HepG2 (cell line): ENCODE measurements at regions not wholly inside any gene's neighbourhood (a gene's known extent, or its start where the extent isn't known, plus 50 kb on each side); places are given as distances from the start of the nearest gene placed in this dataset.

ENCODE experiments used
- ATAC-seq: fragments of 200-7000 bp; cut with Tn5 transposase; 3 replicates; pipeline ENCODE4 v1.9.1; 2020; ENCODE audit warnings: mild to moderate bottlenecking, moderate library complexity
- BruUV-seq: library from RNA; stranded (reverse); fragments of 400-500 nt; replicated peaks from 2 replicates; lab custom pipeline; 2021; lab: Mats Ljungman, UMichigan
- CTCF ChIA-PET: fragments of 300-600 bp; formaldehyde crosslinking; extraction: SDS; loops from one replicate; lab custom pipeline; 2021; ENCODE audit warnings: low total read pairs, inconsistent platforms, low intra/inter-chr PET ratio; lab: Yijun Ruan, JAX
- POLR2A ChIA-PET: fragments of 350-600 bp; sonication (Branson Sonifier 250); formaldehyde crosslinking; loops from one replicate; lab custom pipeline; 2020; ENCODE audit warnings: antibody characterized with exemption, inconsistent platforms; lab: Yijun Ruan, JAX
- DNase-seq: peaks from one replicate; pipeline ENCODE4 v3.0.0-alpha.2; 2015; ENCODE audit warnings: low spot score
- FAIRE-seq: peaks from 3 replicates; lab custom pipeline; 2011; peaks lifted over from hg19 to GRCh38; lab: Jason Lieb, UNC
- H2AFZ ChIP-seq: one replicate; pipeline ENCODE4 v1.6.1; 2011; ENCODE audit warnings: low read length, inconsistent platforms
- H3K27ac ChIP-seq: fragments of 300-600 bp; 3 replicates; pipeline ENCODE4 v1.8.0; 2011; ENCODE audit warnings: mixed run types, mild to moderate bottlenecking, mixed read lengths, low read length, inconsistent platforms; ENCODE audit not compliant: insufficient read depth; ENCODE audit errors: extremely low read length
- H3K27me3 ChIP-seq, 2 experiments: fragments of 200-600 bp in 1 of 2; 2 replicates in 1 of 2; 3 replicates in 1 of 2; pipeline versions ENCODE4 v1.6.0 to v1.8.0; 2011; ENCODE audit warnings: low read length in 2 of 2, mild to moderate bottlenecking in 2 of 2, moderate library complexity in 2 of 2, inconsistent platforms in 1 of 2; ENCODE audit not compliant: insufficient read depth in 2 of 2, control insufficient read depth in 1 of 2
- H3K36me3 ChIP-seq, 2 experiments: fragments of 200-600 bp in 1 of 2; replicated peaks in 1 of 2; 2 replicates in 1 of 2; 3 replicates in 1 of 2; pipeline versions ENCODE4 v1.5.1 to v1.8.0; 2011; ENCODE audit warnings: low read length in 2 of 2, inconsistent platforms in 1 of 2; ENCODE audit not compliant: insufficient read depth in 2 of 2, control insufficient read depth in 1 of 2
- H3K4me1 ChIP-seq: 2 replicates; pipeline ENCODE4 v1.5.1; 2012; ENCODE audit warnings: low read length, inconsistent platforms; ENCODE audit not compliant: insufficient read depth
- H3K4me2 ChIP-seq: 2 replicates; pipeline ENCODE4 v1.6.0; 2011; ENCODE audit warnings: low read depth, low read length, inconsistent platforms
- H3K4me3 ChIP-seq, 3 experiments: fragments of 200-600 bp in 1 of 3; sonication (generic), shearing (Covaris generic) in 1 of 3; replicated peaks in 1 of 3; 2 replicates each; pipeline ENCODE4 v1.5.1; 2011 to 2016; ENCODE audit warnings: low read length in 3 of 3, inconsistent platforms in 2 of 3, low read depth in 2 of 3, mild to moderate bottlenecking in 2 of 3, control low read depth in 1 of 3, mixed read lengths in 1 of 3; ENCODE audit not compliant: insufficient read depth in 1 of 3
- H3K79me2 ChIP-seq: one replicate; pipeline ENCODE4 v1.6.1; 2011; ENCODE audit warnings: low read length, inconsistent platforms; ENCODE audit not compliant: insufficient read depth
- H3K9ac ChIP-seq: 2 replicates; pipeline ENCODE4 v1.6.0; 2011; ENCODE audit warnings: mild to moderate bottlenecking, low read depth, low read length, inconsistent platforms; ENCODE audit not compliant: insufficient read depth
- H3K9me3 ChIP-seq: 2 replicates; pipeline ENCODE4 v1.5.1; 2012; ENCODE audit warnings: mild to moderate bottlenecking, low read length
- H4K20me1 ChIP-seq: 2 replicates; pipeline ENCODE4 v1.6.0; 2011; ENCODE audit warnings: inconsistent platforms, mild to moderate bottlenecking, low read length, moderate library complexity; ENCODE audit not compliant: insufficient read depth
- KLF11 ChIP-seq: IDR thresholded peaks from 2 replicates; pipeline ENCODE4 v1.6.1; 2016; ENCODE audit warnings: missing compliant biosample characterization
- MXI1 ChIP-seq: IDR thresholded peaks from 3 replicates; pipeline ENCODE4 v1.6.1; 2012; ENCODE audit warnings: low read depth, low read length, inconsistent platforms, borderline replicate concordance
- POLR2G ChIP-seq: fragments of 200-400 bp; formaldehyde crosslinking; IDR thresholded peaks from 2 replicates; pipeline ENCODE4 v1.6.1; 2018; ENCODE audit warnings: mild to moderate bottlenecking, low read depth, low read length, moderate library complexity
- RARG ChIP-seq: sonication (generic); formaldehyde crosslinking; IDR thresholded peaks from 2 replicates; pipeline ENCODE4 v1.4.0; 2020; ENCODE audit warnings: low read depth, mild to moderate bottlenecking, missing genetic modification reagents
- SIX4 ChIP-seq: sonication (generic); formaldehyde crosslinking; IDR thresholded peaks from 2 replicates; pipeline ENCODE4 v1.4.0; 2020; ENCODE audit warnings: missing genetic modification reagents
- STAG1 ChIP-seq: sonication (generic); formaldehyde crosslinking; IDR thresholded peaks from 2 replicates; pipeline ENCODE4 v1.4.0; 2020; ENCODE audit warnings: missing genetic modification reagents
- TFDP2 ChIP-seq: sonication (generic); formaldehyde crosslinking; IDR thresholded peaks from 2 replicates; pipeline ENCODE4 v1.4.0; 2020; ENCODE audit warnings: missing genetic modification reagents
- ZBTB42 ChIP-seq: sonication (generic); formaldehyde crosslinking; IDR thresholded peaks from 2 replicates; pipeline ENCODE4 v1.5.0; 2020; ENCODE audit warnings: mild to moderate bottlenecking, missing genetic modification reagents
- ZMYM4 ChIP-seq: sonication (generic); formaldehyde crosslinking; IDR thresholded peaks from 2 replicates; pipeline ENCODE4 v1.8.1; 2023; ENCODE audit warnings: mild to moderate bottlenecking, missing genetic modification reagents
- ZNF138 ChIP-seq: sonication (generic); formaldehyde crosslinking; IDR thresholded peaks from 2 replicates; pipeline ENCODE4 v1.5.0; 2020; ENCODE audit warnings: mild to moderate bottlenecking, low read depth, missing genetic modification reagents
- ZNF234 ChIP-seq: sonication (generic); formaldehyde crosslinking; conservative IDR thresholded peaks from 2 replicates; pipeline ENCODE4 v1.5.1; 2020; ENCODE audit warnings: mild to moderate bottlenecking, missing genetic modification reagents
- ZNF24 ChIP-seq: fragments of 450-650 bp; IDR thresholded peaks from 2 replicates; pipeline ENCODE4 v1.6.1; 2017; ENCODE audit warnings: antibody characterized with exemption, mild to moderate bottlenecking
- ZNF672 ChIP-seq: sonication (generic); formaldehyde crosslinking; IDR thresholded peaks from 2 replicates; pipeline ENCODE4 v1.8.1; 2022; ENCODE audit warnings: missing genetic modification reagents
- ZSCAN25 ChIP-seq: sonication (generic); formaldehyde crosslinking; IDR thresholded peaks from 2 replicates; pipeline ENCODE4 v1.8.0; 2022; ENCODE audit warnings: mild to moderate bottlenecking, missing genetic modification reagents
- ZUFSP ChIP-seq: sonication (generic); formaldehyde crosslinking; IDR thresholded peaks from 2 replicates; pipeline ENCODE4 v1.9.0; 2021; ENCODE audit warnings: missing genetic modification reagents, mild to moderate bottlenecking, borderline replicate concordance
- WGBS: methylation state at CpG from one replicate; pipeline ENCODE4 v1.1.6; 2017; ENCODE audit warnings: low lambda C conversion rate; 5-methylcytosine and 5-hydroxymethylcytosine counted together
- in situ Hi-C: cut with HindIII; loops from 2 replicates; pipeline ENCODE4 v1.10.0; 2017; ENCODE audit warnings: low pct_unique_long_range_greater_than_20kb; ENCODE audit not compliant: extremely low pct_ligation_motif_present
- intact Hi-C: fragments of 100-400 bp; cut with micrococcal nuclease; formaldehyde crosslinking; loops from one replicate; pipeline ENCODE4 v1.10.0; 2022; ENCODE audit not compliant: unreplicated experiment

- WGBS: 3% methylated on average over 4 of the region's 4 CpGs
- TF ChIP-seq ZNF138 (CRISPR knock-in tag): no peak
- TF ChIP-seq ZNF672: no peak
- no peak for TF ChIP-seq KLF11 (CRISPR knock-in tag)
- no peak for TF ChIP-seq ZNF234
- TF ChIP-seq TFDP2: no peak
- no peak for TF ChIP-seq RARG (CRISPR knock-in tag)
- TF ChIP-seq ZUFSP (CRISPR knock-in tag): no peak
- TF ChIP-seq SIX4 (CRISPR knock-in tag): no peak
- no peak for TF ChIP-seq ZMYM4
- no peak for TF ChIP-seq ZNF24
- TF ChIP-seq MXI1: no peak
- TF ChIP-seq ZSCAN25 (CRISPR knock-in tag): no peak
- TF ChIP-seq STAG1 (CRISPR knock-in tag): no peak
- TF ChIP-seq POLR2G: no peak
- no peak for TF ChIP-seq ZBTB42 (CRISPR knock-in tag)
- TF ChIP-seq, all 625 proteins: peak for 0
- in situ Hi-C loops: no loop called here
- no peaks in the 10 kb centered on the region for H3K4me1 ChIP-seq
- intact Hi-C loops: no loop called here
- H3K36me3 ChIP-seq: no peaks in the 10 kb centered on the region
- no peak for ATAC-seq
- ChIA-PET CTCF (no interaction called here), POLR2A (no interaction called here)
- H3K79me2 ChIP-seq: no peaks in the 10 kb centered on the region
- no peak for DNase-seq
- no peaks in the 10 kb centered on the region for H3K27me3 ChIP-seq
- H4K20me1 ChIP-seq: no peaks in the 10 kb centered on the region
- no peak overlapping the region for H2AFZ ChIP-seq
- no peak overlapping the region for H3K4me2 ChIP-seq
- H3K27ac ChIP-seq: no peak overlapping the region
- H3K9ac ChIP-seq: no peak overlapping the region
- H3K9me3 ChIP-seq: peaks cover 76% of the 10 kb centered on the region
- no peak overlapping the region for H3K4me3 ChIP-seq
- no peak for FAIRE-seq
- no TSS peak for BruUV-seq
Observed at GRCh38 chr10:10327934-10328333, 689.7 kb upstream of the CELF2 start.
